GM23338 (cell line): ENCODE measurements at regions not wholly inside any gene's neighbourhood (a gene's known extent, or its start where the extent isn't known, plus 50 kb on each side); places are given as distances from the start of the nearest gene placed in this dataset.

Source experiments
- ATAC-seq: fragments of 200-7000 bp; cut with Tn5 transposase; 3 replicates; pipeline ENCODE4 v1.9.1; 2020
- DNase-seq: peaks from one replicate; pipeline ENCODE4 v3.0.0-alpha.2; 2015; ENCODE audit warnings: low spot score
- H2AFZ ChIP-seq: fragments of 200-600 bp; sonication (generic); 2 replicates; pipeline ENCODE4 v1.8.0; 2016; ENCODE audit warnings: antibody characterized with exemption, mild to moderate bottlenecking, moderate library complexity
- H3F3A ChIP-seq: fragments of 200-600 bp; sonication (generic); replicated peaks from 2 replicates; pipeline ENCODE4 v1.8.0; 2017; ENCODE audit warnings: antibody characterized with exemption, mixed run types, low read depth
- H3K27ac ChIP-seq: fragments of 200-600 bp; sonication (generic); 2 replicates; pipeline ENCODE4 v1.6.1; 2016; ENCODE audit warnings: low read depth
- H3K27me3 ChIP-seq: fragments of 200-600 bp; sonication (generic); 2 replicates; pipeline ENCODE4 v1.8.0; 2016; ENCODE audit warnings: mild to moderate bottlenecking, mixed run types, moderate library complexity; ENCODE audit not compliant: insufficient read depth
- H3K36me3 ChIP-seq: fragments of 200-600 bp; sonication (generic); 2 replicates; pipeline ENCODE4 v1.8.0; 2016; ENCODE audit warnings: mild to moderate bottlenecking; ENCODE audit not compliant: insufficient read depth
- H3K4me1 ChIP-seq: fragments of 200-600 bp; sonication (generic); 2 replicates; pipeline ENCODE4 v1.8.0; 2016; ENCODE audit warnings: mild to moderate bottlenecking, moderate library complexity; ENCODE audit not compliant: insufficient read depth
- H3K4me2 ChIP-seq: fragments of 200-600 bp; sonication (generic); 2 replicates; pipeline ENCODE4 v1.7.1; 2017; ENCODE audit warnings: mixed run types
- H3K4me3 ChIP-seq: fragments of 200-600 bp; sonication (generic); 2 replicates; pipeline ENCODE4 v1.6.1; 2016; ENCODE audit warnings: mixed run types
- H3K79me2 ChIP-seq: fragments of 200-600 bp; sonication (generic); replicated peaks from 2 replicates; pipeline ENCODE4 v1.8.0; 2017; ENCODE audit warnings: mild to moderate bottlenecking; ENCODE audit not compliant: insufficient read depth
- H3K9me2 ChIP-seq: fragments of 200-600 bp; sonication (generic); 2 replicates; pipeline ENCODE4 v1.8.0; 2017; ENCODE audit not compliant: insufficient read depth
- H4K20me1 ChIP-seq: fragments of 200-600 bp; sonication (generic); replicated peaks from 2 replicates; pipeline ENCODE4 v1.8.0; 2017; ENCODE audit warnings: mild to moderate bottlenecking; ENCODE audit not compliant: insufficient read depth
- H3K27ac Mint-ChIP-seq: 2 replicates; pipeline ENCODE4 v1.8.0; 2020; ENCODE audit warnings: inconsistent platforms, mild to moderate bottlenecking, moderate library complexity, mixed read lengths
- H3K27me3 Mint-ChIP-seq: 3 replicates; pipeline ENCODE4 v1.8.0; 2022; ENCODE audit warnings: low read depth, mild to moderate bottlenecking, moderate library complexity, mixed read lengths, inconsistent platforms; ENCODE audit not compliant: insufficient read depth, poor library complexity
- H3K36me3 Mint-ChIP-seq: 3 replicates; pipeline ENCODE4 v1.8.0; 2021; ENCODE audit warnings: low read depth, mild to moderate bottlenecking, inconsistent platforms, moderate library complexity, mixed read lengths
- H3K4me1 Mint-ChIP-seq: 3 replicates; pipeline ENCODE4 v1.8.0; 2020; ENCODE audit warnings: mild to moderate bottlenecking, inconsistent platforms, mixed read lengths
- H3K4me3 Mint-ChIP-seq: 3 replicates; pipeline ENCODE4 v1.8.0; 2021; ENCODE audit warnings: moderate library complexity, mild to moderate bottlenecking, inconsistent platforms, mixed read lengths
- H3K9me3 Mint-ChIP-seq: 3 replicates; pipeline ENCODE4 v1.8.0; 2020; ENCODE audit warnings: moderate library complexity, mild to moderate bottlenecking, inconsistent platforms, mixed read lengths
- CREB1 ChIP-seq: fragments of 250-450 bp; sonication (Bioruptor Pico); IDR thresholded peaks from 2 replicates; pipeline ENCODE4 v1.5.0; 2020; ENCODE audit warnings: low read depth, mild to moderate bottlenecking, moderate library complexity
- CTCF ChIP-seq, 2 experiments: fragments of 200-600 bp in 1 of 2; sonication (generic) in 1 of 2; conservative IDR thresholded peaks; 2 replicates each; pipeline versions ENCODE4 v1.5.1 to v1.6.1; 2016 to 2017; ENCODE audit warnings: antibody characterized with exemption in 2 of 2, low read depth in 2 of 2, mild to moderate bottlenecking in 2 of 2, moderate library complexity in 1 of 2
- ETS1 ChIP-seq: IDR thresholded peaks from 2 replicates; pipeline ENCODE4 v1.6.1; 2016; ENCODE audit warnings: antibody characterized with exemption
- EZH2 ChIP-seq: fragments of 200-600 bp; sonication (generic); IDR thresholded peaks from one replicate; pipeline ENCODE4 v1.8.0; 2017; ENCODE audit warnings: antibody characterized with exemption, mild to moderate bottlenecking, low read depth; ENCODE audit not compliant: unreplicated experiment
- EZH2phosphoT487 ChIP-seq: fragments of 200-600 bp; sonication (generic); IDR thresholded peaks from one replicate; pipeline ENCODE4 v1.8.1; 2018; ENCODE audit warnings: antibody characterized with exemption; ENCODE audit not compliant: unreplicated experiment
- JUNB ChIP-seq: IDR thresholded peaks from one replicate; pipeline ENCODE4 v1.6.1; 2016; ENCODE audit warnings: antibody characterized with exemption; ENCODE audit not compliant: unreplicated experiment
- NANOG ChIP-seq: IDR thresholded peaks from 2 replicates; pipeline ENCODE4 v1.6.1; 2016; ENCODE audit warnings: antibody characterized with exemption, borderline replicate concordance
- POLR2AphosphoS5 ChIP-seq: IDR thresholded peaks from 2 replicates; pipeline ENCODE4 v1.6.1; 2016; ENCODE audit warnings: antibody characterized with exemption, low read depth
- REST ChIP-seq: IDR thresholded peaks from one replicate; pipeline ENCODE4 v1.6.1; 2018; ENCODE audit warnings: antibody characterized with exemption; ENCODE audit not compliant: unreplicated experiment
- STAT1 ChIP-seq: IDR thresholded peaks from one replicate; pipeline ENCODE4 v1.6.1; 2016; ENCODE audit warnings: antibody characterized with exemption; ENCODE audit not compliant: unreplicated experiment
- ZNF114 ChIP-seq: fragments of 250-450 bp; sonication (Bioruptor Pico); IDR thresholded peaks from 2 replicates; pipeline ENCODE4 v1.5.0; 2020; ENCODE audit warnings: mild to moderate bottlenecking, moderate library complexity
- ZNF331 ChIP-seq: fragments of 250-450 bp; sonication (Bioruptor Pico); IDR thresholded peaks from 2 replicates; pipeline ENCODE4 v1.5.0; 2020; ENCODE audit warnings: low read depth, mild to moderate bottlenecking, moderate library complexity
- ZNF462 ChIP-seq: fragments of 250-450 bp; sonication (Bioruptor Pico); IDR thresholded peaks from 2 replicates; pipeline ENCODE4 v1.5.0; 2020; ENCODE audit warnings: mild to moderate bottlenecking, moderate library complexity

- H3K4me1 Mint-ChIP-seq: no peaks in the 10 kb centered on the region
- TF ChIP-seq ZNF462 (CRISPR knock-in tag) (no peak), STAT1 (no peak), NANOG (no peak), ZNF331 (CRISPR knock-in tag) (no peak), ETS1 (no peak), REST (no peak), ZNF114 (CRISPR knock-in tag) (no peak), CREB1 (no peak), EZH2 (no peak), JUNB (no peak), EZH2phosphoT487 (no peak), POLR2AphosphoS5 (no peak), CTCF (conservative IDR thresholded peaks at IDR 0.05; ENCODE audit: low read depth in 2 of 2) (no peak)
- no peak overlapping the region for H3K4me3 Mint-ChIP-seq
Observed at GRCh38 chr16:35404273-35404672, 1944.9 kb downstream of the TP53TG3F start.

More at GRCh38 chr16:35404273-35404672, 1944.9 kb downstream of the TP53TG3F start:
- no peaks in the 10 kb centered on the region for H3K79me2 ChIP-seq
- DNase-seq (no peak), ATAC-seq (no peak)
- H3K27me3 ChIP-seq: no peaks in the 10 kb centered on the region
- H3K9me2 ChIP-seq: no peaks in the 10 kb centered on the region
- no peaks in the 10 kb centered on the region for H3K4me1 ChIP-seq
- Mint-ChIP-seq H3K27ac (no peak overlapping the region), H3K27me3 (no peaks in the 10 kb centered on the region), H3K9me3 (peaks cover 93% of the 10 kb centered on the region), H3K36me3 (peaks cover 28% of the 10 kb centered on the region; the same call in 2 of the 3 replicates)
- H4K20me1 ChIP-seq: no peaks in the 10 kb centered on the region
- no peaks in the 10 kb centered on the region; the same call in 1 of the 2 replicates for H3K36me3 ChIP-seq
- H3F3A ChIP-seq: no peaks in the 10 kb centered on the region
- H3K4me3 ChIP-seq: no peak overlapping the region
- H2AFZ ChIP-seq: no peak overlapping the region
- H3K4me2 ChIP-seq: no peak overlapping the region
- no peak overlapping the region for H3K27ac ChIP-seq
